HEK293 (cell line): ENCODE measurements at regions not wholly inside any gene's neighbourhood (a gene's known extent, or its start where the extent isn't known, plus 50 kb on each side); places are given as distances from the start of the nearest gene placed in this dataset.

Source experiments
- CTCF ChIA-PET: fragments of 350-600 bp; formaldehyde crosslinking; extraction: SDS; loops from one replicate; lab custom pipeline; 2021; ENCODE audit warnings: antibody characterized with exemption; lab: Yijun Ruan, JAX
- POLR2A ChIA-PET: fragments of 300-600 bp; formaldehyde crosslinking; extraction: SDS; loops from one replicate; lab custom pipeline; 2020; ENCODE audit warnings: antibody characterized with exemption, inconsistent platforms; lab: Yijun Ruan, JAX
- H3K27ac ChIP-seq: fragments of 200-500 bp; sonication (Bioruptor generic); 2 replicates; pipeline ENCODE4 v1.5.1; 2014; ENCODE audit warnings: low read depth, low read length, control low read depth, inconsistent platforms; ENCODE audit errors: extremely low read depth
- H3K36me3 ChIP-seq, 2 experiments: fragments of 200-500 bp in 1 of 2; sonication (Bioruptor generic) in 1 of 2; 1 replicate in 1 of 2; 2 replicates in 1 of 2; pipeline ENCODE4 v1.5.1; 2014 to 2017; ENCODE audit warnings: inconsistent platforms in 2 of 2, low read length in 2 of 2; ENCODE audit not compliant: control insufficient read depth in 2 of 2, insufficient read depth in 1 of 2
- H3K4me1 ChIP-seq: fragments of 200-500 bp; sonication (Bioruptor generic); 2 replicates; pipeline ENCODE4 v1.5.1; 2014; ENCODE audit warnings: mild to moderate bottlenecking, low read length, inconsistent platforms; ENCODE audit not compliant: control insufficient read depth, insufficient read depth
- H3K4me3 ChIP-seq: 2 replicates; pipeline ENCODE4 v1.5.1; 2011; ENCODE audit warnings: low read depth, mild to moderate bottlenecking, control low read depth, low read length, moderate library complexity
- H3K9me3 ChIP-seq: fragments of 200-500 bp; sonication (Bioruptor generic); 2 replicates; pipeline ENCODE4 v1.5.1; 2014; ENCODE audit warnings: low read depth, low read length, inconsistent platforms; ENCODE audit not compliant: control insufficient read depth, insufficient read depth
- HOXD13 ChIP-seq: sonication (generic); formaldehyde crosslinking; IDR thresholded peaks from 2 replicates; pipeline ENCODE4 v1.8.0; 2022; ENCODE audit warnings: missing genetic modification reagents, borderline replicate concordance
- MEIS1 ChIP-seq: sonication (generic); formaldehyde crosslinking; IDR thresholded peaks from 2 replicates; pipeline ENCODE4 v1.8.1; 2022; ENCODE audit warnings: missing genetic modification reagents, mild to moderate bottlenecking, borderline replicate concordance
- MZF1 ChIP-seq: fragments of 450-650 bp; formaldehyde crosslinking; IDR thresholded peaks from 2 replicates; pipeline ENCODE4 v1.5.1; 2017; ENCODE audit warnings: missing biosample characterization, missing genetic modification characterization, borderline replicate concordance
- SETDB1 ChIP-seq: IDR thresholded peaks from one replicate; pipeline ENCODE4 v1.6.1; 2017; ENCODE audit warnings: mild to moderate bottlenecking, low read length, moderate library complexity, mixed read lengths; ENCODE audit not compliant: insufficient read length
- SP2 ChIP-seq: fragments of 450-650 bp; formaldehyde crosslinking; IDR thresholded peaks from 2 replicates; pipeline ENCODE4 v1.5.1; 2016; ENCODE audit warnings: missing biosample characterization, missing genetic modification characterization
- TSHZ1 ChIP-seq: fragments of 450-650 bp; formaldehyde crosslinking; IDR thresholded peaks from 2 replicates; pipeline ENCODE4 v1.5.1; 2016; ENCODE audit warnings: missing biosample characterization, missing genetic modification characterization, borderline replicate concordance
- ZBTB49 ChIP-seq: fragments of 450-650 bp; formaldehyde crosslinking; IDR thresholded peaks from 2 replicates; pipeline ENCODE4 v1.5.1; 2016; ENCODE audit warnings: missing biosample characterization, missing genetic modification characterization, low read depth
- ZEB2 ChIP-seq: fragments of 450-650 bp; formaldehyde crosslinking; IDR thresholded peaks from 2 replicates; pipeline ENCODE4 v1.5.1; 2016; ENCODE audit warnings: missing biosample characterization, missing genetic modification characterization
- ZNF211 ChIP-seq: fragments of 450-650 bp; formaldehyde crosslinking; IDR thresholded peaks from 2 replicates; pipeline ENCODE4 v1.5.1; 2016; ENCODE audit warnings: low read depth, missing biosample characterization, missing genetic modification characterization
- ZNF214 ChIP-seq: fragments of 450-650 bp; formaldehyde crosslinking; IDR thresholded peaks from 2 replicates; pipeline ENCODE4 v1.5.1; 2017; ENCODE audit warnings: missing biosample characterization, mild to moderate bottlenecking, missing genetic modification characterization, borderline replicate concordance
- ZNF221 ChIP-seq: fragments of 450-650 bp; formaldehyde crosslinking; IDR thresholded peaks from 2 replicates; pipeline ENCODE4 v1.5.1; 2017; ENCODE audit warnings: missing biosample characterization, missing genetic modification characterization, borderline replicate concordance
- ZNF26 ChIP-seq: fragments of 450-650 bp; formaldehyde crosslinking; IDR thresholded peaks from 2 replicates; pipeline ENCODE4 v1.5.1; 2016; ENCODE audit warnings: missing biosample characterization, missing genetic modification characterization
- ZNF266 ChIP-seq: fragments of 450-650 bp; formaldehyde crosslinking; IDR thresholded peaks from 2 replicates; pipeline ENCODE4 v1.5.1; 2016; ENCODE audit warnings: missing biosample characterization, missing genetic modification characterization, low read depth
- ZNF302 ChIP-seq: fragments of 450-650 bp; formaldehyde crosslinking; IDR thresholded peaks from 2 replicates; pipeline ENCODE4 v1.5.1; 2016; ENCODE audit warnings: missing biosample characterization, missing genetic modification characterization, low read depth
- ZNF354C ChIP-seq: fragments of 450-650 bp; formaldehyde crosslinking; IDR thresholded peaks from 2 replicates; pipeline ENCODE4 v1.5.1; 2016; ENCODE audit warnings: missing biosample characterization, missing genetic modification characterization, low read depth, borderline replicate concordance
- ZNF394 ChIP-seq: fragments of 450-650 bp; formaldehyde crosslinking; IDR thresholded peaks from 2 replicates; pipeline ENCODE4 v1.5.1; 2016; ENCODE audit warnings: missing biosample characterization, missing genetic modification characterization, mild to moderate bottlenecking, moderate library complexity, borderline replicate concordance
- ZNF426 ChIP-seq: fragments of 450-650 bp; formaldehyde crosslinking; IDR thresholded peaks from 2 replicates; pipeline ENCODE4 v1.5.1; 2017; ENCODE audit warnings: missing biosample characterization, missing genetic modification characterization, mild to moderate bottlenecking, inconsistent platforms, moderate library complexity
- ZNF510 ChIP-seq: fragments of 450-650 bp; formaldehyde crosslinking; IDR thresholded peaks from 2 replicates; pipeline ENCODE4 v1.5.1; 2018; ENCODE audit warnings: mild to moderate bottlenecking, missing genetic modification characterization, missing biosample characterization; ENCODE audit not compliant: insufficient replicate concordance
- ZNF596 ChIP-seq: fragments of 450-650 bp; IDR thresholded peaks from 2 replicates; pipeline ENCODE4 v1.5.0; 2018; ENCODE audit warnings: missing biosample characterization, mild to moderate bottlenecking, missing genetic modification characterization, moderate library complexity
- ZNF610 ChIP-seq: fragments of 450-650 bp; formaldehyde crosslinking; IDR thresholded peaks from 2 replicates; pipeline ENCODE4 v1.5.1; 2016; ENCODE audit warnings: missing biosample characterization, missing genetic modification characterization, borderline replicate concordance
- ZNF623 ChIP-seq: fragments of 450-650 bp; formaldehyde crosslinking; IDR thresholded peaks from 2 replicates; pipeline ENCODE4 v1.5.1; 2016; ENCODE audit warnings: missing biosample characterization, missing genetic modification characterization
- ZNF624 ChIP-seq: fragments of 450-650 bp; formaldehyde crosslinking; IDR thresholded peaks from 2 replicates; pipeline ENCODE4 v1.5.1; 2017; ENCODE audit warnings: missing biosample characterization, missing genetic modification characterization
- ZNF660 ChIP-seq: fragments of 450-650 bp; IDR thresholded peaks from 2 replicates; pipeline ENCODE4 v1.5.1; 2018; ENCODE audit warnings: missing biosample characterization, mild to moderate bottlenecking, missing genetic modification characterization
- ZNF707 ChIP-seq: fragments of 450-650 bp; formaldehyde crosslinking; IDR thresholded peaks from 2 replicates; pipeline ENCODE4 v1.5.1; 2016; ENCODE audit warnings: missing biosample characterization, missing genetic modification characterization
- ZNF776 ChIP-seq: fragments of 450-650 bp; formaldehyde crosslinking; IDR thresholded peaks from 2 replicates; pipeline ENCODE4 v1.5.0; 2017; ENCODE audit warnings: missing biosample characterization, missing genetic modification characterization, borderline replicate concordance
- ZSCAN16 ChIP-seq: fragments of 450-650 bp; formaldehyde crosslinking; IDR thresholded peaks from 2 replicates; pipeline ENCODE4 v1.5.1; 2016; ENCODE audit warnings: missing biosample characterization, missing genetic modification characterization
- ZSCAN30 ChIP-seq: fragments of 450-650 bp; IDR thresholded peaks from 2 replicates; pipeline ENCODE4 v1.5.1; 2018; ENCODE audit warnings: missing biosample characterization, mild to moderate bottlenecking, missing genetic modification characterization, moderate library complexity

GRCh38 chr13:85527316-85527715 is 271.9 kb downstream of the SLITRK6 start (continued):
- TF ChIP-seq SETDB1 = no peak
- no peak for TF ChIP-seq ZNF214
- no peak for TF ChIP-seq ZNF221 (tag by site-specific recombination)
- TF ChIP-seq MEIS1 (CRISPR knock-in tag) = no peak
- no peak for TF ChIP-seq ZNF354C (tag by site-specific recombination)
- TF ChIP-seq ZNF211 (tag by site-specific recombination) = no peak
- no peak for TF ChIP-seq TSHZ1

- no peak overlapping the region for H3K27ac ChIP-seq
- no peak overlapping the region for H3K4me3 ChIP-seq
- no peaks in the 10 kb centered on the region for H3K36me3 ChIP-seq
- ChIA-PET POLR2A (no interaction called here), CTCF (interaction anchor here (0.6 kb wide), 1 partner anchor 282 kb away, joined by 3 read pairs; no protein-coding TSS in a partner anchor)
- H3K9me3 ChIP-seq = no peaks in the 10 kb centered on the region
- TF ChIP-seq ZNF214 (no peak), ZNF776 (tag by site-specific recombination) (no peak), ZNF660 (tag by site-specific recombination) (no peak), ZNF510 (tag by site-specific recombination) (no peak), MZF1 (tag by site-specific recombination) (no peak), ZNF707 (tag by site-specific recombination) (no peak), ZNF623 (no peak), ZNF596 (tag by site-specific recombination) (no peak), ZNF394 (tag by site-specific recombination) (no peak), ZNF26 (tag by site-specific recombination) (no peak), ZSCAN30 (no peak), ZNF266 (tag by site-specific recombination) (no peak), ZNF426 (tag by site-specific recombination) (no peak)
- no peaks in the 10 kb centered on the region for H3K4me1 ChIP-seq
Measured at GRCh38 chr13:85525411-85525810, 273.8 kb downstream of the SLITRK6 start.

GRCh38 chr13:85521657-85522056 is 277.6 kb downstream of the SLITRK6 start:
- Histone ChIP-seq H3K36me3 (no peaks in the 10 kb centered on the region), H3K9me3 (no peaks in the 10 kb centered on the region), H3K4me1 (no peaks in the 10 kb centered on the region), H3K27ac (no peak overlapping the region), H3K4me3 (no peak overlapping the region)
- ChIA-PET CTCF (no interaction called here), POLR2A (no interaction called here)
- no peak for TF ChIP-seq ZNF624 (tag by site-specific recombination)
- TF ChIP-seq ZNF610 (tag by site-specific recombination) = no peak
- TF ChIP-seq ZBTB49 (tag by site-specific recombination) = no peak
- TF ChIP-seq HOXD13 (CRISPR knock-in tag) = no peak
- no peak for TF ChIP-seq SP2
- TF ChIP-seq MEIS1 (CRISPR knock-in tag) = no peak
- TF ChIP-seq ZEB2 (tag by site-specific recombination) = no peak
- no peak for TF ChIP-seq ZNF302 (tag by site-specific recombination)
- TF ChIP-seq ZNF26 (tag by site-specific recombination) = no peak
- TF ChIP-seq ZSCAN16 (tag by site-specific recombination) = no peak
